Fibroblast of pulmonary artery (primary cell): ENCODE measurements at regions not wholly inside any gene's neighbourhood (a gene's known extent, or its start where the extent isn't known, plus 50 kb on each side); places are given as distances from the start of the nearest gene placed in this dataset.

Experiments used
- DNase-seq: peaks from one replicate; pipeline ENCODE4 v3.0.0-alpha.2; 2010; ENCODE audit warnings: low read depth
- H3K4me3 ChIP-seq: replicated peaks from 2 replicates; pipeline ENCODE4 v1.5.1; 2011; ENCODE audit warnings: low read depth, mild to moderate bottlenecking, control low read depth, low read length, moderate library complexity
- CTCF ChIP-seq: IDR thresholded peaks from 2 replicates; pipeline ENCODE4 v1.5.1; 2011; ENCODE audit warnings: mild to moderate bottlenecking, control low read depth, low read length, inconsistent platforms; ENCODE audit errors: missing control alignments

- no peak for TF ChIP-seq CTCF
- no peak overlapping the region for H3K4me3 ChIP-seq
- peak; percentile 80 for DNase-seq
These were observed 621.0 kb downstream of the EFNB2 start for GRCh38 chr13:105914291-105915036.

- no peak overlapping the region for H3K4me3 ChIP-seq
- no peak for TF ChIP-seq CTCF
- no peak for DNase-seq
These were observed 626.9 kb downstream of the EFNB2 start for GRCh38 chr13:105908586-105908985.

GRCh38 chr13:105907319-105908019 is 628.0 kb downstream of the EFNB2 start:
- no peak overlapping the region for H3K4me3 ChIP-seq
- DNase-seq, result no peak
- TF ChIP-seq CTCF, result no peak

GRCh38 chr13:105906746-105907145 is 628.7 kb downstream of the EFNB2 start:
- TF ChIP-seq CTCF, result no peak
- H3K4me3 ChIP-seq, result no peak overlapping the region
- DNase-seq, result no peak

- DNase-seq, result no peak
- no peak overlapping the region for H3K4me3 ChIP-seq
- TF ChIP-seq CTCF, result no peak
These were observed 631.3 kb downstream of the EFNB2 start for GRCh38 chr13:105904034-105904742.

GRCh38 chr13:105902396-105902795 is 633.1 kb downstream of the EFNB2 start:
- no peak overlapping the region for H3K4me3 ChIP-seq
- TF ChIP-seq CTCF, result no peak
- DNase-seq, result no peak
